Naive thymus-derived CD4-positive, alpha-beta T cell (primary cell): ENCODE measurements at regions not wholly inside any gene's neighbourhood (a gene's known extent, or its start where the extent isn't known, plus 50 kb on each side); places are given as distances from the start of the nearest gene placed in this dataset.

Source experiments
- ATAC-seq: fragments of 150-1000 bp; cut with Tn5 transposase; 2 replicates; pipeline ENCODE4 v1.10.0; 2021; ENCODE audit warnings: mild to moderate bottlenecking, moderate library complexity
- CTCF ChIA-PET: fragments of 350-600 bp; sonication (Branson Sonifier 250); formaldehyde crosslinking; loops from one replicate; lab custom pipeline; 2021; ENCODE audit warnings: antibody characterized with exemption; lab: Charles Lee
- POLR2A ChIA-PET: fragments of 350-600 bp; sonication (Branson Sonifier 250); formaldehyde crosslinking; loops from one replicate; lab custom pipeline; 2021; ENCODE audit warnings: antibody characterized with exemption, inconsistent platforms; lab: Charles Lee
- DNase-seq, 9 donors: peaks; one replicate each; pipeline versions ENCODE4 v3.0.0 to v3.0.0-alpha.2; 2020 to 2022; ENCODE audit warnings: mixed read lengths in 1 of 9
- H3K27ac ChIP-seq: one replicate; pipeline ENCODE4 v1.7.0; 2013; ENCODE audit warnings: mild to moderate bottlenecking, low read depth, low read length, moderate library complexity
- H3K27me3 ChIP-seq, 2 donors: one replicate each; pipeline ENCODE4 v1.7.0; 2013; ENCODE audit warnings: low read length in 2 of 2, mild to moderate bottlenecking in 2 of 2, moderate library complexity in 2 of 2; ENCODE audit not compliant: control insufficient read depth in 2 of 2, insufficient read depth in 2 of 2
- H3K36me3 ChIP-seq, 3 experiments: 1 replicate in 2 of 3; 2 replicates in 1 of 3; pipeline ENCODE4 v1.7.0; 2013; ENCODE audit warnings: low read length in 3 of 3, mild to moderate bottlenecking in 3 of 3, moderate library complexity in 1 of 3; ENCODE audit not compliant: insufficient read depth in 3 of 3, control insufficient read depth in 2 of 3
- H3K4me1 ChIP-seq, 2 donors: one replicate each; pipeline ENCODE4 v1.7.0; 2013; ENCODE audit warnings: low read length in 2 of 2, mild to moderate bottlenecking in 2 of 2, moderate library complexity in 1 of 2; ENCODE audit not compliant: control insufficient read depth in 2 of 2, insufficient read depth in 2 of 2
- H3K4me3 ChIP-seq: 2 replicates; pipeline ENCODE4 v1.7.0; 2013; ENCODE audit warnings: mild to moderate bottlenecking, low read length
- H3K9me3 ChIP-seq, 3 experiments: 1 replicate in 2 of 3; 2 replicates in 1 of 3; pipeline ENCODE4 v1.7.0; 2013; ENCODE audit warnings: low read length in 3 of 3; ENCODE audit not compliant: control insufficient read depth in 2 of 3
- H3K27ac Mint-ChIP-seq, 9 donors: one replicate each; pipeline ENCODE4 v1.8.0; 2020 to 2022; ENCODE audit warnings: mixed read lengths in 9 of 9, mild to moderate bottlenecking in 8 of 9, moderate library complexity in 5 of 9, inconsistent platforms in 2 of 9
- H3K27me3 Mint-ChIP-seq, 5 donors: one replicate each; pipeline ENCODE4 v1.8.0; 2021 to 2022; ENCODE audit warnings: mixed read lengths in 5 of 5, mild to moderate bottlenecking in 1 of 5
- H3K36me3 Mint-ChIP-seq, 5 donors: one replicate each; pipeline ENCODE4 v1.8.0; 2020 to 2022; ENCODE audit warnings: mixed read lengths in 5 of 5, mild to moderate bottlenecking in 3 of 5, inconsistent platforms in 1 of 5
- H3K4me1 Mint-ChIP-seq, 7 donors: one replicate each; pipeline ENCODE4 v1.8.0; 2020 to 2022; ENCODE audit warnings: mixed read lengths in 7 of 7, mild to moderate bottlenecking in 3 of 7, inconsistent platforms in 1 of 7
- H3K4me3 Mint-ChIP-seq, 10 donors: one replicate each; pipeline ENCODE4 v1.8.0; 2020 to 2022; ENCODE audit warnings: mild to moderate bottlenecking in 10 of 10, mixed read lengths in 10 of 10, moderate library complexity in 6 of 10, inconsistent platforms in 2 of 10
- H3K9me3 Mint-ChIP-seq, 11 donors: one replicate each; pipeline ENCODE4 v1.8.0; 2020 to 2022; ENCODE audit warnings: mixed read lengths in 11 of 11, mild to moderate bottlenecking in 4 of 11, inconsistent platforms in 1 of 11, moderate library complexity in 1 of 11
- intact Hi-C, 2 donors: fragments of 100-400 bp; cut with micrococcal nuclease; formaldehyde crosslinking; loops; one replicate each; pipeline ENCODE4 v1.15.1; 2023

- Mint-ChIP-seq H3K4me3 (no peak overlapping the region), H3K27me3 (peaks cover 19 to 47% (median 38%) of the 10 kb centered on the region in 5 donors), H3K4me1 (no peaks in the 10 kb centered on the region), H3K36me3 (no peaks in the 10 kb centered on the region), H3K9me3 (no peaks in the 10 kb centered on the region), H3K27ac (no peak overlapping the region)
- no peak for DNase-seq
- no peak overlapping the region for H3K27ac ChIP-seq
- H3K4me1 ChIP-seq, result no peaks in the 10 kb centered on the region
- H3K4me3 ChIP-seq, result no peak overlapping the region
- no peaks in the 10 kb centered on the region for H3K36me3 ChIP-seq
- ATAC-seq, result no peak
- no peaks in the 10 kb centered on the region for H3K9me3 ChIP-seq
- ChIA-PET POLR2A (no interaction called here), CTCF (no interaction called here)
- peaks cover 0 to 4% of the 10 kb centered on the region in 2 donors for H3K27me3 ChIP-seq
- intact Hi-C loops, result no loop called here
Measured at GRCh38 chr12:53866727-53867126, 71.9 kb upstream of the HOXC13 start.

GRCh38 chr12:53867216-53868012 lies 71.2 kb upstream of the HOXC13 start:
- H3K27me3 Mint-ChIP-seq, result peaks cover 22 to 46% (median 40%) of the 10 kb centered on the region in 5 donors
- H3K27ac Mint-ChIP-seq, result no peak overlapping the region
- Histone ChIP-seq H3K9me3 (no peaks in the 10 kb centered on the region), H3K27ac (no peak overlapping the region), H3K27me3 (peaks cover 0 to 4% of the 10 kb centered on the region in 2 donors), H3K4me3 (no peak overlapping the region), H3K4me1 (no peaks in the 10 kb centered on the region), H3K36me3 (no peaks in the 10 kb centered on the region)
- ChIA-PET CTCF (no interaction called here), POLR2A (no interaction called here)
- no peaks in the 10 kb centered on the region for H3K36me3 Mint-ChIP-seq
- DNase-seq (no peak), ATAC-seq (no peak)
- H3K9me3 Mint-ChIP-seq, result no peaks in the 10 kb centered on the region
- no peak overlapping the region for H3K4me3 Mint-ChIP-seq
- intact Hi-C loops, result no loop called here
- H3K4me1 Mint-ChIP-seq, result no peaks in the 10 kb centered on the region

GRCh38 chr12:53868511-53868986 lies 70.1 kb upstream of the HOXC13 start:
- Mint-ChIP-seq H3K27me3 (peaks cover 34 to 57% (median 50%) of the 10 kb centered on the region in 5 donors), H3K4me3 (no peak overlapping the region), H3K36me3 (no peaks in the 10 kb centered on the region), H3K27ac (no peak overlapping the region), H3K4me1 (no peaks in the 10 kb centered on the region), H3K9me3 (no peaks in the 10 kb centered on the region)
- Histone ChIP-seq H3K36me3 (no peaks in the 10 kb centered on the region), H3K27me3 (peaks cover 0 to 4% of the 10 kb centered on the region in 2 donors), H3K9me3 (no peaks in the 10 kb centered on the region), H3K4me3 (no peak overlapping the region), H3K4me1 (no peaks in the 10 kb centered on the region), H3K27ac (no peak overlapping the region)
- no peak for DNase-seq
- CTCF ChIA-PET, result no interaction called here
- no peak for ATAC-seq
- intact Hi-C loops, result no loop called here
- POLR2A ChIA-PET, result no interaction called here

- no peaks in the 10 kb centered on the region for H3K36me3 ChIP-seq
- peaks cover 34 to 67% (median 56%) of the 10 kb centered on the region in 5 donors for H3K27me3 Mint-ChIP-seq
- H3K4me3 ChIP-seq, result no peak overlapping the region
- H3K27ac ChIP-seq, result no peak overlapping the region
- no peaks in the 10 kb centered on the region for H3K4me1 Mint-ChIP-seq
- no peaks in the 10 kb centered on the region for H3K9me3 ChIP-seq
- intact Hi-C loops, result no loop called here
- ChIA-PET CTCF (no interaction called here), POLR2A (no interaction called here)
- peaks cover 0 to 5% (median 0%) of the 10 kb centered on the region in 11 donors for H3K9me3 Mint-ChIP-seq
- no peak for DNase-seq
- ATAC-seq, result no peak
- H3K4me3 Mint-ChIP-seq, result no peak overlapping the region
- H3K4me1 ChIP-seq, result no peaks in the 10 kb centered on the region
- H3K36me3 Mint-ChIP-seq, result no peaks in the 10 kb centered on the region
- H3K27me3 ChIP-seq, result peaks cover 0 to 4% of the 10 kb centered on the region in 2 donors
- H3K27ac Mint-ChIP-seq, result no peak overlapping the region
Measured at GRCh38 chr12:53869500-53869899, 69.1 kb upstream of the HOXC13 start.

- Mint-ChIP-seq H3K9me3 (peaks cover 0 to 5% (median 0%) of the 10 kb centered on the region in 11 donors), H3K4me1 (no peaks in the 10 kb centered on the region), H3K27me3 (peaks cover 37 to 73% (median 61%) of the 10 kb centered on the region in 5 donors), H3K4me3 (no peak overlapping the region), H3K36me3 (no peaks in the 10 kb centered on the region), H3K27ac (no peak overlapping the region)
- Histone ChIP-seq H3K4me1 (no peaks in the 10 kb centered on the region), H3K9me3 (no peaks in the 10 kb centered on the region), H3K27me3 (peaks cover 0 to 4% of the 10 kb centered on the region in 2 donors), H3K4me3 (no peak overlapping the region), H3K36me3 (no peaks in the 10 kb centered on the region), H3K27ac (no peak overlapping the region)
- ChIA-PET CTCF (no interaction called here), POLR2A (no interaction called here)
- ATAC-seq (no peak), DNase-seq (no peak)
- intact Hi-C loops, result no loop called here
Measured at GRCh38 chr12:53870117-53870516, 68.5 kb upstream of the HOXC13 start.

- DNase-seq (no peak), ATAC-seq (no peak)
- H3K27ac ChIP-seq, result no peak overlapping the region
- Mint-ChIP-seq H3K4me3 (no peak overlapping the region), H3K27me3 (peaks cover 34 to 81% (median 66%) of the 10 kb centered on the region in 5 donors), H3K4me1 (no peaks in the 10 kb centered on the region), H3K9me3 (peaks cover 0 to 5% (median 0%) of the 10 kb centered on the region in 11 donors), H3K27ac (no peak overlapping the region), H3K36me3 (no peaks in the 10 kb centered on the region)
- POLR2A ChIA-PET, result no interaction called here
- CTCF ChIA-PET, result no interaction called here
- H3K27me3 ChIP-seq, result peaks cover 0 to 4% of the 10 kb centered on the region in 2 donors
- H3K9me3 ChIP-seq, result no peaks in the 10 kb centered on the region
- no peaks in the 10 kb centered on the region for H3K36me3 ChIP-seq
- no peak overlapping the region for H3K4me3 ChIP-seq
- H3K4me1 ChIP-seq, result no peaks in the 10 kb centered on the region
- intact Hi-C loops, result no loop called here
Measured at GRCh38 chr12:53871367-53871766, 67.3 kb upstream of the HOXC13 start.

GRCh38 chr12:53872367-53872766 lies 66.3 kb upstream of the HOXC13 start:
- ATAC-seq (no peak), DNase-seq (no peak)
- ChIA-PET CTCF (no interaction called here), POLR2A (no interaction called here)
- H3K4me1 ChIP-seq, result no peaks in the 10 kb centered on the region
- intact Hi-C loops, result no loop called here
- peaks cover 0 to 2% of the 10 kb centered on the region in 2 donors for H3K27me3 ChIP-seq
- peaks cover 0 to 11% (median 0%) of the 10 kb centered on the region in 11 donors for H3K9me3 Mint-ChIP-seq
- H3K27ac Mint-ChIP-seq, result no peak overlapping the region
- H3K36me3 ChIP-seq, result no peaks in the 10 kb centered on the region
- no peak overlapping the region for H3K27ac ChIP-seq
- no peak overlapping the region for H3K4me3 Mint-ChIP-seq
- peaks cover 36 to 86% (median 72%) of the 10 kb centered on the region in 5 donors for H3K27me3 Mint-ChIP-seq
- H3K36me3 Mint-ChIP-seq, result no peaks in the 10 kb centered on the region
- no peak overlapping the region for H3K4me3 ChIP-seq
- H3K9me3 ChIP-seq, result no peaks in the 10 kb centered on the region
- H3K4me1 Mint-ChIP-seq, result no peaks in the 10 kb centered on the region
